ENCODE measurements at regions not wholly inside any gene's neighbourhood (a gene's known extent, or its start where the extent isn't known, plus 50 kb on each side); places are given as distances from the start of the nearest gene placed in this dataset.

DNA sequence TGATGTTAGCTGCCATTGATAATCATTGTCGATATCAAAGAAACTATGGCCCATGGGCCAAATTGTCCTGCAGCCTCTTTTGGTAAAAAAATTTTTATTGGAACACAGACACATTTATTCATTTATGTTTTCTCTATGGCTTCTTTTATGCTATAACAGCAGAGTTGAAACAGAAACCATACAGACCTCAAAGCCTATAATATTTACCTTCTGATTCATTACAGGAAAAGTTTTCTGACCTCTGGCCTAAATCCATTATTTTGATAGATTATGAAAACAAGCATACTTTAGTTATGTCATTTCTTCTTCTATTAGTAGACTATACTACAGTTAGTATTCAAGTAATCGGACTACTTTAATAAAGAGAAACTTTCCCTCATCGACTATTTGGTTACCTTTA, 349.7 kb upstream of the GALNT5 start:
- Histone ChIP-seq H3K36me3 (ENCODE audit: control insufficient read depth, insufficient read depth, low read length) (no peaks in the 10 kb centered on the region), H3K4ac (ENCODE audit: low read depth, low read length) (no peak overlapping the region), H3K79me1 (ENCODE audit: low read length) (no peaks in the 10 kb centered on the region), H3K18ac (ENCODE audit: low read length) (no peak overlapping the region), H2BK15ac (replicated peaks; ENCODE audit: low read depth) (no peak overlapping the region), H3K56ac (ENCODE audit: low read length) (no peak overlapping the region), H4K8ac (ENCODE audit: low read depth, low read length) (no peak overlapping the region), H3K4me3 (ENCODE audit: low read length) (no peak overlapping the region), H3K4me1 (ENCODE audit: control insufficient read depth, low read depth, low read length) (no peaks in the 10 kb centered on the region), H3K9ac (ENCODE audit: low read length) (no peak overlapping the region), H3K4me2 (ENCODE audit: low read length) (no peak overlapping the region), H4K5ac (ENCODE audit: low read length) (no peak overlapping the region), H3K27me3 (ENCODE audit: insufficient read depth, low read length, poor library complexity) (no peaks in the 10 kb centered on the region), H3K79me2 (ENCODE audit: control insufficient read depth, insufficient read depth, low read length) (no peaks in the 10 kb centered on the region), H3K23ac (ENCODE audit: low read length) (no peak overlapping the region), H2AK5ac (ENCODE audit: low read length) (no peak overlapping the region), H2BK5ac (ENCODE audit: low read length) (no peak overlapping the region), H3K27ac (ENCODE audit: low read depth, low read length) (no peak overlapping the region), H2BK120ac (ENCODE audit: low read depth, low read length) (no peak overlapping the region)
- DNase-seq: no peak
- WGBS (ENCODE audit: extremely low coverage, insufficient coverage, low lambda C conversion rate): no CpG with 5 or more reads among the region's 3 CpGs

DNA sequence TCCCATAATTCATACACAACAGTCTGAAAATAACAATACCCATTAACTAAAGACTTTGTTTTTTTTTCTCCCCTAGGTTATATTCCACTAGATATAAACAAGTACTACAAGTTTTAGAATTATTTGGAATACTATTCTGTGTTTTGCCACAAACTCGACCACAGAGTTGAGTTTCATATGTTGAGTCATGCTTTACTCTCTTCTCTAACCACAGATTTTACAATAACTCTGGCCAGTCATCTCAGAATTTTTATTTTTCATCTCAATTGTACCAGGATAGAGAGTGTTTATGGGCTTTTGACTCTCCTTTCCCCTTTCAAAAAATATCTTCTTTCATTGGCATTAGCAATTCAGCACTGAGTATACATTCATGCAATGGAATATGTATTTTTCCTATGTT, 348.7 kb upstream of the GALNT5 start:
- no peak overlapping the region for H4K5ac ChIP-seq (ENCODE audit: low read length)
- no peak overlapping the region for H3K18ac ChIP-seq (ENCODE audit: low read length)
- H3K4me3 ChIP-seq (ENCODE audit: low read length): no peak overlapping the region
- H3K4me2 ChIP-seq (ENCODE audit: low read length): no peak overlapping the region
- no peak overlapping the region for H3K56ac ChIP-seq (ENCODE audit: low read length)
- no peak overlapping the region for H2AK5ac ChIP-seq (ENCODE audit: low read length)
- no CpG with 5 or more reads among the region's 1 CpG for WGBS (ENCODE audit: extremely low coverage, insufficient coverage, low lambda C conversion rate)
- H3K79me1 ChIP-seq (ENCODE audit: low read length): no peaks in the 10 kb centered on the region
- H2BK5ac ChIP-seq (ENCODE audit: low read length): no peak overlapping the region
- no peak overlapping the region for H3K4ac ChIP-seq (ENCODE audit: low read depth, low read length)
- no peaks in the 10 kb centered on the region for H3K79me2 ChIP-seq (ENCODE audit: control insufficient read depth, insufficient read depth, low read length)
- no peak overlapping the region for H2BK120ac ChIP-seq (ENCODE audit: low read depth, low read length)
- no peak overlapping the region for H3K27ac ChIP-seq (ENCODE audit: low read depth, low read length)
- H3K23ac ChIP-seq (ENCODE audit: low read length): no peak overlapping the region
- no peak for DNase-seq
- no peak overlapping the region for H2BK15ac ChIP-seq (replicated peaks; ENCODE audit: low read depth)
- no peaks in the 10 kb centered on the region for H3K27me3 ChIP-seq (ENCODE audit: insufficient read depth, low read length, poor library complexity)
- no peaks in the 10 kb centered on the region for H3K36me3 ChIP-seq (ENCODE audit: control insufficient read depth, insufficient read depth, low read length)
- H3K4me1 ChIP-seq (ENCODE audit: control insufficient read depth, low read depth, low read length): no peaks in the 10 kb centered on the region
- no peak overlapping the region for H3K9ac ChIP-seq (ENCODE audit: low read length)
- no peak overlapping the region for H4K8ac ChIP-seq (ENCODE audit: low read depth, low read length)

GRCh38 chr2:156909983-156910382, 347.5 kb upstream of the GALNT5 start:
- Histone ChIP-seq H3K18ac (ENCODE audit: low read length) (no peak overlapping the region), H3K36me3 (ENCODE audit: control insufficient read depth, insufficient read depth, low read length) (no peaks in the 10 kb centered on the region), H2BK15ac (replicated peaks; ENCODE audit: low read depth) (no peak overlapping the region), H3K23ac (ENCODE audit: low read length) (no peak overlapping the region), H2AK5ac (ENCODE audit: low read length) (no peak overlapping the region), H4K8ac (ENCODE audit: low read depth, low read length) (peak overlapping the region; percentile 65), H3K4me3 (ENCODE audit: low read length) (no peak overlapping the region), H3K4me1 (ENCODE audit: control insufficient read depth, low read depth, low read length) (no peaks in the 10 kb centered on the region), H3K79me2 (ENCODE audit: control insufficient read depth, insufficient read depth, low read length) (no peaks in the 10 kb centered on the region), H3K9ac (ENCODE audit: low read length) (no peak overlapping the region), H3K4ac (ENCODE audit: low read depth, low read length) (no peak overlapping the region), H3K27ac (ENCODE audit: low read depth, low read length) (no peak overlapping the region), H3K27me3 (ENCODE audit: insufficient read depth, low read length, poor library complexity) (no peaks in the 10 kb centered on the region), H3K56ac (ENCODE audit: low read length) (no peak overlapping the region), H4K5ac (ENCODE audit: low read length) (no peak overlapping the region), H2BK120ac (ENCODE audit: low read depth, low read length) (no peak overlapping the region), H2BK5ac (ENCODE audit: low read length) (no peak overlapping the region), H3K79me1 (ENCODE audit: low read length) (no peaks in the 10 kb centered on the region), H3K4me2 (ENCODE audit: low read length) (no peak overlapping the region)
- WGBS (ENCODE audit: extremely low coverage, insufficient coverage, low lambda C conversion rate): no CpG with 5 or more reads among the region's 5 CpGs
- DNase-seq: no peak

DNA sequence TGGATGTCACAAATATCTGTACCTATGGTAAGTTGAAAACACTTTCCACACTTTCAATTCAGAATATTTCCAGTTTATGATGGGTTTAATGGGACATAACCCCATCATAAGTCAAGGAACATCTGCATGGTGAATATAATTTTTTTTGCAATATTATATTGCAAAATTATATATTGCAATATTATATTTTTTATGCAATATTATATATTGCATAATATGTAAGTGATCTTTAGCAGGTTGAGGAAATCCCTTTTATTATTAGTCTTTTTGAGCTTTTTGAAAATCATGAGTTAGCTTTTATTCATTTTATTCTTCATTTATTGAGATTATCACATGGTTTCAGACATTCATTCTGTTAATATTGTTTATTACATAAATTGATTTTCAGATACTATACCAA, 342.2 kb upstream of the GALNT5 start:
- Histone ChIP-seq H3K79me2 (ENCODE audit: control insufficient read depth, insufficient read depth, low read length) (no peaks in the 10 kb centered on the region), H3K9ac (ENCODE audit: low read length) (no peak overlapping the region), H3K27ac (ENCODE audit: low read depth, low read length) (no peak overlapping the region), H3K36me3 (ENCODE audit: control insufficient read depth, insufficient read depth, low read length) (no peaks in the 10 kb centered on the region), H3K56ac (ENCODE audit: low read length) (no peak overlapping the region), H3K4me3 (ENCODE audit: low read length) (no peak overlapping the region), H2BK120ac (ENCODE audit: low read depth, low read length) (no peak overlapping the region), H3K18ac (ENCODE audit: low read length) (no peak overlapping the region), H3K4ac (ENCODE audit: low read depth, low read length) (no peak overlapping the region), H2BK5ac (ENCODE audit: low read length) (no peak overlapping the region), H3K23ac (ENCODE audit: low read length) (no peak overlapping the region), H3K27me3 (ENCODE audit: insufficient read depth, low read length, poor library complexity) (no peaks in the 10 kb centered on the region), H4K5ac (ENCODE audit: low read length) (no peak overlapping the region), H3K4me1 (ENCODE audit: control insufficient read depth, low read depth, low read length) (no peaks in the 10 kb centered on the region), H2BK15ac (replicated peaks; ENCODE audit: low read depth) (no peak overlapping the region), H3K79me1 (ENCODE audit: low read length) (no peaks in the 10 kb centered on the region), H2AK5ac (ENCODE audit: low read length) (no peak overlapping the region), H3K4me2 (ENCODE audit: low read length) (no peak overlapping the region), H4K8ac (ENCODE audit: low read depth, low read length) (no peak overlapping the region)
- DNase-seq: no peak

DNA sequence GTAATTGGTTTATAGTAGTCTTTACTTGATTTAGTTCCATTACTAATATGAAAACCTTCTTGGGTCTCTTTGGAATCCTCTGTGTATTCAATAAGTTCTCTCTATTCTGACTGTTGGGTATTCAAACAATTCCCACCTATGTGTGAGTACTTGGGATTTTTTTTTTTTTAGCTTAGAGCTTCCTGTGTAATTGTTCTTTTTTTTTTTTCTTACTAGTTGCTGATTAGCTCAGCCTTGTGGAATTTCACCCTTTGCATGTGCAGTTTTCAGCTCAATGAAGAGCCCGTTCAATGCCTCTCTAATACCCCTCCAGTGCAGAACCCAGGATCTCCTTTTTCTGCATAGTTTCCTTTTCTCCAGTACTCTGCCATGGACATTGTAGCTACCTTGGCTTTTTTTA, 339.1 kb upstream of the GALNT5 start:
- H3K36me3 ChIP-seq (ENCODE audit: control insufficient read depth, insufficient read depth, low read length): no peaks in the 10 kb centered on the region
- H4K5ac ChIP-seq (ENCODE audit: low read length): no peak overlapping the region
- peak; percentile 90 for DNase-seq
- no peak overlapping the region for H3K27ac ChIP-seq (ENCODE audit: low read depth, low read length)
- no peak overlapping the region for H2BK120ac ChIP-seq (ENCODE audit: low read depth, low read length)
- no peaks in the 10 kb centered on the region for H3K4me1 ChIP-seq (ENCODE audit: control insufficient read depth, low read depth, low read length)
- no peak overlapping the region for H3K4me3 ChIP-seq (ENCODE audit: low read length)
- no peak overlapping the region for H4K8ac ChIP-seq (ENCODE audit: low read depth, low read length)
- H3K23ac ChIP-seq (ENCODE audit: low read length): no peak overlapping the region
- no peak overlapping the region for H3K56ac ChIP-seq (ENCODE audit: low read length)
- WGBS (ENCODE audit: extremely low coverage, insufficient coverage, low lambda C conversion rate): no CpG with 5 or more reads among the region's 1 CpG
- H3K27me3 ChIP-seq (ENCODE audit: insufficient read depth, low read length, poor library complexity): no peaks in the 10 kb centered on the region
- no peak overlapping the region for H3K18ac ChIP-seq (ENCODE audit: low read length)
- H3K79me1 ChIP-seq (ENCODE audit: low read length): no peaks in the 10 kb centered on the region
- H3K79me2 ChIP-seq (ENCODE audit: control insufficient read depth, insufficient read depth, low read length): no peaks in the 10 kb centered on the region
- H2BK15ac ChIP-seq (replicated peaks; ENCODE audit: low read depth): no peak overlapping the region
- H2AK5ac ChIP-seq (ENCODE audit: low read length): no peak overlapping the region
- no peak overlapping the region for H3K4ac ChIP-seq (ENCODE audit: low read depth, low read length)
- H3K4me2 ChIP-seq (ENCODE audit: low read length): no peak overlapping the region
- H3K9ac ChIP-seq (ENCODE audit: low read length): no peak overlapping the region
- no peak overlapping the region for H2BK5ac ChIP-seq (ENCODE audit: low read length)

DNA sequence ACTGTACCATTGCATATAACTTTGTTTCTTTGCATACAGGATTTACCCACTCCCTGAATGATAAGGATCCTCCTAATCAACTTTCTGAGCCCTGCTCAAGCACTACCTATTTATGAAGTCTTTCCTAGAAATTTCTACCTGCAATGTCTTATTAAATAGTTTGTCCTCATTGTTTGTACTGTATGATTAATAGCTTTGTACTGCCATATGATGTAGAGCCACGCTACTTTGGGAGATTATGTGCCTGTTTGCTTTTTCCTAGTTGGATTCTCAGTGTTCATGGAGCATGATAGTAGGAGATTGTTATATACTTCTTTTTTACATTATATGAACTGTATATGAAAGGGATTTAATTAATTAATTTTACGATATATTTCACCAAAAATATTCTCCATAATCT, 327.1 kb upstream of the GALNT5 start:
- Histone ChIP-seq H3K56ac (ENCODE audit: low read length) (no peak overlapping the region), H3K4me3 (ENCODE audit: low read length) (no peak overlapping the region), H2BK5ac (ENCODE audit: low read length) (no peak overlapping the region), H3K23ac (ENCODE audit: low read length) (no peak overlapping the region), H2BK120ac (ENCODE audit: low read depth, low read length) (no peak overlapping the region), H3K36me3 (ENCODE audit: control insufficient read depth, insufficient read depth, low read length) (no peaks in the 10 kb centered on the region), H3K18ac (ENCODE audit: low read length) (no peak overlapping the region), H3K4me2 (ENCODE audit: low read length) (no peak overlapping the region), H2AK5ac (ENCODE audit: low read length) (no peak overlapping the region), H3K9ac (ENCODE audit: low read length) (no peak overlapping the region), H4K8ac (ENCODE audit: low read depth, low read length) (no peak overlapping the region), H3K27me3 (ENCODE audit: insufficient read depth, low read length, poor library complexity) (no peaks in the 10 kb centered on the region), H3K79me1 (ENCODE audit: low read length) (no peaks in the 10 kb centered on the region), H3K27ac (ENCODE audit: low read depth, low read length) (no peak overlapping the region), H3K4ac (ENCODE audit: low read depth, low read length) (no peak overlapping the region), H4K5ac (ENCODE audit: low read length) (no peak overlapping the region), H3K79me2 (ENCODE audit: control insufficient read depth, insufficient read depth, low read length) (no peaks in the 10 kb centered on the region), H3K4me1 (ENCODE audit: control insufficient read depth, low read depth, low read length) (no peaks in the 10 kb centered on the region), H2BK15ac (replicated peaks; ENCODE audit: low read depth) (no peak overlapping the region)
- WGBS (ENCODE audit: extremely low coverage, insufficient coverage, low lambda C conversion rate): no CpG with 5 or more reads among the region's 2 CpGs
- no peak for DNase-seq
